ENCODE measurements at regions not wholly inside any gene's neighbourhood (a gene's known extent, or its start where the extent isn't known, plus 50 kb on each side); places are given as distances from the start of the nearest gene placed in this dataset.
A peak's percentile ranks its signal among the peaks of the same experiment; 100 is the strongest.

GRCh38 chr12:91785655-91786498 is 359.8 kb downstream of the BTG1 start:
- Histone ChIP-seq H3K36me3 (ENCODE audit: control insufficient read depth in 4 of 4, insufficient read depth in 4 of 4, low read length in 4 of 4) (no peaks in the 10 kb centered on the region), H3K9ac (ENCODE audit: insufficient read depth in 1 of 2, low read length in 2 of 2) (no peak overlapping the region), H3K27ac (ENCODE audit: low read depth in 1 of 2, low read length in 1 of 2) (no peak overlapping the region), H3K4me3 (no peak overlapping the region), H3K27me3 (ENCODE audit: control insufficient read depth in 3 of 3, insufficient read depth in 3 of 3, low read length in 2 of 3) (no peaks in the 10 kb centered on the region), H3K4me1 (ENCODE audit: control insufficient read depth in 5 of 5, insufficient read depth in 5 of 5, low read length in 5 of 5) (no peaks in the 10 kb centered on the region), H3K9me3 (ENCODE audit: control insufficient read depth in 4 of 4, insufficient read depth in 3 of 4, low read length in 3 of 4) (peaks cover 0 to 2% (median 0%) of the 10 kb centered on the region in 4 donors)
- TF ChIP-seq CTCF (IDR thresholded peaks at IDR 0.05; ENCODE audit: control extremely low read depth, extremely low read depth): no peak
- 78 to 84% methylated on average over 6 of the region's 6 CpGs for WGBS, 2 donors
- DNase-seq (no peak), ATAC-seq (ENCODE audit: insufficient read depth, low FRiP score) (no peak)

- no peak for TF ChIP-seq CTCF (IDR thresholded peaks at IDR 0.05; ENCODE audit: control extremely low read depth, extremely low read depth)
- Histone ChIP-seq H3K27ac (ENCODE audit: low read depth in 1 of 2, low read length in 1 of 2) (no peak overlapping the region), H3K4me1 (ENCODE audit: control insufficient read depth in 5 of 5, insufficient read depth in 5 of 5, low read length in 5 of 5) (peaks cover 0 to 20% (median 6%) of the 10 kb centered on the region in 5 donors), H3K36me3 (ENCODE audit: control insufficient read depth in 4 of 4, insufficient read depth in 4 of 4, low read length in 4 of 4) (no peaks in the 10 kb centered on the region), H3K4me3 (no peak overlapping the region), H3K9ac (ENCODE audit: insufficient read depth in 1 of 2, low read length in 2 of 2) (no peak overlapping the region), H3K27me3 (ENCODE audit: control insufficient read depth in 3 of 3, insufficient read depth in 3 of 3, low read length in 2 of 3) (no peaks in the 10 kb centered on the region), H3K9me3 (ENCODE audit: control insufficient read depth in 4 of 4, insufficient read depth in 3 of 4, low read length in 3 of 4) (peaks cover 0 to 2% (median 0%) of the 10 kb centered on the region in 4 donors)
- DNase-seq: peak in 1 of 3 donors; percentile 33
- WGBS, 2 donors: 90 to 96% methylated on average over 2 of the region's 2 CpGs
- no peak for ATAC-seq (ENCODE audit: insufficient read depth, low FRiP score)
Observed at GRCh38 chr12:91781114-91781513, 364.5 kb downstream of the BTG1 start.

GRCh38 chr12:91778938-91779400 is 366.7 kb downstream of the BTG1 start:
- no peak for TF ChIP-seq CTCF (IDR thresholded peaks at IDR 0.05; ENCODE audit: control extremely low read depth, extremely low read depth)
- DNase-seq (peak; percentile 14 to 52 (median 37)), ATAC-seq (ENCODE audit: insufficient read depth, low FRiP score) (peak; percentile 84)
- Histone ChIP-seq H3K27ac (ENCODE audit: low read depth in 1 of 2, low read length in 1 of 2) (no peak overlapping the region), H3K9me3 (ENCODE audit: control insufficient read depth in 4 of 4, insufficient read depth in 3 of 4, low read length in 3 of 4) (peaks cover 0 to 2% (median 0%) of the 10 kb centered on the region in 4 donors), H3K36me3 (ENCODE audit: control insufficient read depth in 4 of 4, insufficient read depth in 4 of 4, low read length in 4 of 4) (no peaks in the 10 kb centered on the region), H3K27me3 (ENCODE audit: control insufficient read depth in 3 of 3, insufficient read depth in 3 of 3, low read length in 2 of 3) (no peaks in the 10 kb centered on the region), H3K4me3 (no peak overlapping the region), H3K4me1 (ENCODE audit: control insufficient read depth in 5 of 5, insufficient read depth in 5 of 5, low read length in 5 of 5) (peaks cover 0 to 30% (median 6%) of the 10 kb centered on the region in 5 donors), H3K9ac (ENCODE audit: insufficient read depth in 1 of 2, low read length in 2 of 2) (peak overlapping the region in 1 of 2 donors; percentile 66)
- 56 to 73% methylated on average over 6 of the region's 6 CpGs for WGBS, 2 donors
